Endothelial cell of umbilical vein (primary cell): ENCODE measurements at regions not wholly inside any gene's neighbourhood (a gene's known extent, or its start where the extent isn't known, plus 50 kb on each side); places are given as distances from the start of the nearest gene placed in this dataset.

Source experiments
- BruUV-seq: library from RNA; stranded (reverse); fragments of 400-500 nt; replicated peaks from 2 replicates; lab custom pipeline; 2021; lab: Mats Ljungman, UMichigan
- CTCF ChIA-PET: fragments of 300-600, 350-600 bp; sonication (Branson Sonifier 250); formaldehyde crosslinking; loops from one replicate; lab custom pipeline; 2021; ENCODE audit warnings: antibody characterized with exemption, inconsistent platforms; lab: Charles Lee
- POLR2A ChIA-PET: fragments of 300-600, 350-600 bp; sonication (Branson Sonifier 250); formaldehyde crosslinking; loops from one replicate; lab custom pipeline; 2021; ENCODE audit warnings: antibody characterized with exemption, inconsistent platforms; lab: Charles Lee
- DNase-seq: peaks from one replicate; pipeline ENCODE4 v3.0.0-alpha.2; 2011; ENCODE audit warnings: low read depth, low spot score
- FAIRE-seq: peaks from 2 replicates; lab custom pipeline; 2011; peaks lifted over from hg19 to GRCh38; lab: Jason Lieb, UNC
- H2AFZ ChIP-seq: 2 replicates; pipeline ENCODE4 v1.6.0; 2012; ENCODE audit warnings: low read depth, low read length, control low read depth, inconsistent platforms
- H3K27ac ChIP-seq: 2 replicates; pipeline ENCODE4 v1.5.1; 2011; ENCODE audit warnings: low read depth, mild to moderate bottlenecking, control low read depth, low read length, moderate library complexity; ENCODE audit not compliant: insufficient read depth
- H3K27me3 ChIP-seq, 2 experiments: 2 replicates each; pipeline versions ENCODE4 v1.6.0 to v1.6.1; 2011; ENCODE audit warnings: low read length in 2 of 2, mixed read lengths in 1 of 2; ENCODE audit not compliant: control insufficient read depth in 2 of 2, insufficient read depth in 2 of 2
- H3K36me3 ChIP-seq, 2 experiments: 2 replicates in 1 of 2; 3 replicates in 1 of 2; pipeline ENCODE4 v1.5.1; 2011; ENCODE audit warnings: low read length in 2 of 2, mild to moderate bottlenecking in 1 of 2, moderate library complexity in 1 of 2; ENCODE audit not compliant: control insufficient read depth in 2 of 2, insufficient read depth in 2 of 2; ENCODE audit errors: extremely low read depth in 1 of 2
- H3K4me1 ChIP-seq: 3 replicates; pipeline ENCODE4 v1.5.1; 2011; ENCODE audit warnings: mild to moderate bottlenecking, low read length; ENCODE audit not compliant: control insufficient read depth, insufficient read depth; ENCODE audit errors: extremely low read depth
- H3K4me2 ChIP-seq: 2 replicates; pipeline ENCODE4 v1.6.1; 2011; ENCODE audit warnings: low read length, control low read depth, mixed read lengths; ENCODE audit not compliant: insufficient read depth
- H3K4me3 ChIP-seq, 3 experiments: fragments of 200-600 bp in 1 of 3; sonication (generic), shearing (Covaris generic) in 1 of 3; replicated peaks in 1 of 3; 2 replicates each; pipeline ENCODE4 v1.5.1; 2011 to 2016; ENCODE audit warnings: control low read depth in 3 of 3, low read length in 3 of 3, mild to moderate bottlenecking in 2 of 3, inconsistent platforms in 1 of 3, low read depth in 1 of 3, moderate library complexity in 1 of 3; ENCODE audit not compliant: insufficient read depth in 1 of 3
- H3K79me2 ChIP-seq: 2 replicates; pipeline ENCODE4 v1.6.0; 2012; ENCODE audit warnings: low read length, inconsistent platforms; ENCODE audit not compliant: control insufficient read depth, insufficient read depth
- H3K9ac ChIP-seq: replicated peaks from 2 replicates; pipeline ENCODE3; 2011; ENCODE audit warnings: low read length, control low read depth; ENCODE audit not compliant: insufficient read depth; ENCODE audit errors: extremely low read depth
- H3K9me1 ChIP-seq: replicated peaks from 3 replicates; pipeline ENCODE4 v1.6.0; 2011; ENCODE audit warnings: mild to moderate bottlenecking, low read length; ENCODE audit not compliant: control insufficient read depth, insufficient read depth; ENCODE audit errors: extremely low read depth
- H3K9me3 ChIP-seq: replicated peaks from 2 replicates; pipeline ENCODE4 v1.5.1; 2012; ENCODE audit warnings: low read length, inconsistent platforms; ENCODE audit not compliant: control insufficient read depth, insufficient read depth
- H4K20me1 ChIP-seq: replicated peaks from 2 replicates; pipeline ENCODE3; 2011; ENCODE audit warnings: mild to moderate bottlenecking, low read length; ENCODE audit not compliant: control insufficient read depth, insufficient read depth; ENCODE audit errors: extremely low read depth
- CTCF ChIP-seq, 2 donors: IDR thresholded peaks; 1 replicate in 1 of 2; 2 replicates in 1 of 2; pipeline ENCODE4 v1.5.1; 2011; ENCODE audit warnings: low read length in 2 of 2, mild to moderate bottlenecking in 2 of 2, moderate library complexity in 2 of 2, control low read depth in 1 of 2, inconsistent platforms in 1 of 2, low read depth in 1 of 2; ENCODE audit not compliant: insufficient read depth in 1 of 2; ENCODE audit errors: extremely low read depth in 1 of 2
- EZH2 ChIP-seq: IDR thresholded peaks from 2 replicates; pipeline ENCODE4 v1.6.1; 2012; ENCODE audit warnings: borderline replicate concordance, low read depth, mild to moderate bottlenecking, moderate library complexity, low read length, inconsistent platforms; ENCODE audit not compliant: severe bottlenecking
- FOS ChIP-seq: IDR thresholded peaks from 2 replicates; pipeline ENCODE4 v1.6.1; 2011; ENCODE audit warnings: mild to moderate bottlenecking, low read length, moderate library complexity, borderline replicate concordance; ENCODE audit not compliant: insufficient read depth
- GATA2 ChIP-seq: IDR thresholded peaks from 2 replicates; pipeline ENCODE4 v1.7.0; 2011; ENCODE audit warnings: low read depth, mild to moderate bottlenecking, moderate library complexity, mixed read lengths, low read length; ENCODE audit not compliant: insufficient read length, insufficient read depth
- JUN ChIP-seq: IDR thresholded peaks from 2 replicates; pipeline ENCODE4 v1.6.1; 2011; ENCODE audit warnings: borderline replicate concordance, low read depth; ENCODE audit not compliant: insufficient read length, insufficient read depth
- MAX ChIP-seq: IDR thresholded peaks from 2 replicates; pipeline ENCODE4 v1.6.1; 2011; ENCODE audit not compliant: insufficient read depth, insufficient read length
- MYC ChIP-seq: IDR thresholded peaks from one replicate; pipeline ENCODE4 v1.6.1; 2011; ENCODE audit warnings: mild to moderate bottlenecking, low read depth, low read length
- POLR2A ChIP-seq: IDR thresholded peaks from 2 replicates; pipeline ENCODE4 v1.6.1; 2012; ENCODE audit warnings: low read depth, mild to moderate bottlenecking, control low read depth, low read length
- POLR2AphosphoS5 ChIP-seq: IDR thresholded peaks from 2 replicates; pipeline ENCODE4 v1.6.1; 2012; ENCODE audit warnings: low read depth, mild to moderate bottlenecking, control low read depth, low read length, moderate library complexity; ENCODE audit not compliant: insufficient read depth
- dilution Hi-C: fragments of 300-500 bp; cut with MboI; formaldehyde crosslinking; loops from one replicate; pipeline ENCODE4 v1.15.0; 2019; ENCODE audit warnings: low sequenced_read_pairs; ENCODE audit not compliant: extremely low pct_ligation_motif_present
- intact Hi-C: fragments of 100-400 bp; cut with micrococcal nuclease; formaldehyde crosslinking; loops from one replicate; pipeline ENCODE4 v1.10.0; 2022

GRCh38 chr1:216890871-216891270 lies 167.6 kb upstream of the ESRRG start:
- H3K4me1 ChIP-seq = no peaks in the 10 kb centered on the region
- no TSS peak for BruUV-seq
- no peaks in the 10 kb centered on the region for H3K79me2 ChIP-seq
- H3K9ac ChIP-seq = no peak overlapping the region
- POLR2A ChIA-PET = no interaction called here
- H3K4me2 ChIP-seq = no peak overlapping the region
- dilution Hi-C loops = no loop called here
- CTCF ChIA-PET = interaction anchor here (0.7 kb wide), 1 partner anchor 1302 kb away, joined by 3 read pairs; no protein-coding TSS in a partner anchor
- no peaks in the 10 kb centered on the region for H4K20me1 ChIP-seq
- no peaks in the 10 kb centered on the region for H3K36me3 ChIP-seq
- H2AFZ ChIP-seq = no peak overlapping the region
- H3K9me1 ChIP-seq = no peaks in the 10 kb centered on the region
- no peaks in the 10 kb centered on the region for H3K9me3 ChIP-seq
- H3K27me3 ChIP-seq = no peaks in the 10 kb centered on the region
- intact Hi-C loops = no loop called here
- DNase-seq (no peak), FAIRE-seq (no peak)
- H3K27ac ChIP-seq = no peak overlapping the region
- H3K4me3 ChIP-seq = no peak overlapping the region
- TF ChIP-seq FOS (no peak), MYC (no peak), CTCF (IDR thresholded peaks at IDR 0.05; ENCODE audit: extremely low read depth in 1 of 2, insufficient read depth in 1 of 2, low read depth in 1 of 2, low read length in 2 of 2) (no peak), GATA2 (no peak), MAX (no peak), JUN (no peak), POLR2A (no peak), EZH2 (no peak), POLR2AphosphoS5 (no peak)
